Peyer's patch (tissue), 4 donors: ENCODE measurements at regions not wholly inside any gene's neighbourhood (a gene's known extent, or its start where the extent isn't known, plus 50 kb on each side); places are given as distances from the start of the nearest gene placed in this dataset.

Source experiments
- CTCF ChIP-seq, 6 experiments: fragments of 450-650 bp in 4 of 6; fragments of 200-600 bp in 2 of 6; sonication (generic) in 1 of 6; IDR thresholded peaks; one replicate each; pipeline ENCODE4 v1.5.1; 2017 to 2019; ENCODE audit warnings: antibody characterized with exemption in 6 of 6, mild to moderate bottlenecking in 3 of 6, moderate library complexity in 1 of 6
- POLR2A ChIP-seq, 2 donors: fragments of 450-650 bp; IDR thresholded peaks; one replicate each; pipeline ENCODE4 v1.5.1; 2017; ENCODE audit warnings: antibody characterized with exemption in 2 of 2, mild to moderate bottlenecking in 2 of 2, moderate library complexity in 2 of 2

- TF ChIP-seq POLR2A (IDR thresholded peaks at IDR 0.05) (no peak), CTCF (IDR thresholded peaks at IDR 0.05) (no peak)
These were observed 183.1 kb upstream of the FAT1 start for GRCh38 chr4:186906722-186907121.
